Ovary (tissue), 3 donors: ENCODE measurements at regions not wholly inside any gene's neighbourhood (a gene's known extent, or its start where the extent isn't known, plus 50 kb on each side); places are given as distances from the start of the nearest gene placed in this dataset.

ENCODE experiments used
- EP300 ChIP-seq: sonication (generic); formaldehyde crosslinking; IDR thresholded peaks from one replicate; pipeline ENCODE4 v1.6.1; 2017; ENCODE audit warnings: antibody characterized with exemption
- POLR2A ChIP-seq: fragments of 450-650 bp; IDR thresholded peaks from one replicate; pipeline ENCODE4 v1.6.1; 2017; ENCODE audit warnings: antibody characterized with exemption, mild to moderate bottlenecking, moderate library complexity
- TF ChIP-seq, protein P1 (sequence below), 3 donors: fragments of 450-650 bp in 2 of 3; fragments of 200-600 bp in 1 of 3; IDR thresholded peaks; one replicate each; pipeline versions ENCODE4 v1.5.1 to v1.8.0; 2016 to 2022; ENCODE audit warnings: antibody characterized with exemption in 3 of 3, mild to moderate bottlenecking in 1 of 3
- donor health status: DM: no; HTN: no; CAD: no.

DNA sequence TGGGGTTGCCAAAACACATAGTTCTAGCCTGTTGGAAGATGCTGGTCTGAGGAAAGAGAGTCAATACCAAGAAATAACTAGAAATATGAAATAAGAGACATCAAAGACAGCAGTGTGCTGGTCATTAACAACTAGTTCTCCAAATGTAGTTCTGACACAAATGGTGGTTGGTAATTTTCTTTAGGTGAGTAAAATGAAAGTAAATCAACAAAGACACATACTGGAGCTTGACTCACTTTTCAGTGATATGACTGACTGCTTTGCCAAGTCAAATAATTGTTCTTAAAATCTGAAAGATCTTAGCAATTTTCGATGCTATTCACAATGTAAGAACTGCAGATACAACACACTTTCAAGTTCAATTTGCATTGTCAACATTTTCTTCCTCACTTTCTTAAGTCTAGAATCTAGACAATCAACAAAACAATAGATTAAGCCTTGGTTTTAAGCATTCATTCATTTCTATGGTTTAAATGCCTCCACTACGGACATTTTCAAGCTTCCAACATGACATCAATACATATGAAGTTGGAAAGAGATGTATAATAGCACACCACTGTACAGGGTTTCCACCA, 166.8 kb upstream of the MAP3K1 start:
- TF ChIP-seq POLR2A = no peak
- TF ChIP-seq, protein P1, sequence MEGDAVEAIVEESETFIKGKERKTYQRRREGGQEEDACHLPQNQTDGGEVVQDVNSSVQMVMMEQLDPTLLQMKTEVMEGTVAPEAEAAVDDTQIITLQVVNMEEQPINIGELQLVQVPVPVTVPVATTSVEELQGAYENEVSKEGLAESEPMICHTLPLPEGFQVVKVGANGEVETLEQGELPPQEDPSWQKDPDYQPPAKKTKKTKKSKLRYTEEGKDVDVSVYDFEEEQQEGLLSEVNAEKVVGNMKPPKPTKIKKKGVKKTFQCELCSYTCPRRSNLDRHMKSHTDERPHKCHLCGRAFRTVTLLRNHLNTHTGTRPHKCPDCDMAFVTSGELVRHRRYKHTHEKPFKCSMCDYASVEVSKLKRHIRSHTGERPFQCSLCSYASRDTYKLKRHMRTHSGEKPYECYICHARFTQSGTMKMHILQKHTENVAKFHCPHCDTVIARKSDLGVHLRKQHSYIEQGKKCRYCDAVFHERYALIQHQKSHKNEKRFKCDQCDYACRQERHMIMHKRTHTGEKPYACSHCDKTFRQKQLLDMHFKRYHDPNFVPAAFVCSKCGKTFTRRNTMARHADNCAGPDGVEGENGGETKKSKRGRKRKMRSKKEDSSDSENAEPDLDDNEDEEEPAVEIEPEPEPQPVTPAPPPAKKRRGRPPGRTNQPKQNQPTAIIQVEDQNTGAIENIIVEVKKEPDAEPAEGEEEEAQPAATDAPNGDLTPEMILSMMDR (IDR thresholded peaks at IDR 0.05) = no peak
- TF ChIP-seq EP300 = no peak
